OCI-LY7 (cell line): ENCODE measurements at regions not wholly inside any gene's neighbourhood (a gene's known extent, or its start where the extent isn't known, plus 50 kb on each side); places are given as distances from the start of the nearest gene placed in this dataset.

Source experiments
- BruUV-seq: library from RNA; stranded (reverse); fragments of 400-500 nt; replicated peaks from 2 replicates; lab custom pipeline; 2021; lab: Mats Ljungman, UMichigan
- CTCF ChIA-PET: fragments of 300-600 bp; sonication (Branson Sonifier 250); formaldehyde crosslinking; loops from one replicate; lab custom pipeline; 2022; ENCODE audit warnings: antibody characterized with exemption; ENCODE audit not compliant: unreplicated experiment; lab: Charles Lee
- POLR2A ChIA-PET: fragments of 300-600 bp; sonication (Branson Sonifier 250); formaldehyde crosslinking; loops from one replicate; lab custom pipeline; 2022; ENCODE audit warnings: antibody characterized with exemption; lab: Charles Lee
- DNase-seq: peaks from one replicate; pipeline ENCODE4 v3.0.0-alpha.2; 2015; ENCODE audit warnings: low spot score
- H2AFZ ChIP-seq: fragments of 200-600 bp; sonication (generic), shearing (Covaris generic); 2 replicates; pipeline ENCODE4 v1.6.1; 2014; ENCODE audit warnings: mild to moderate bottlenecking, antibody characterized with exemption, low read length, moderate library complexity
- H3K27ac ChIP-seq: fragments of 200-600 bp; sonication (generic); 2 replicates; pipeline ENCODE4 v1.5.1; 2014; ENCODE audit warnings: mixed run types, low read depth, mild to moderate bottlenecking, moderate library complexity, low read length, inconsistent platforms; ENCODE audit not compliant: poor library complexity, severe bottlenecking
- H3K36me3 ChIP-seq: fragments of 200-600 bp; sonication (generic); 2 replicates; pipeline ENCODE4 v1.6.1; 2014; ENCODE audit warnings: mild to moderate bottlenecking, antibody characterized with exemption, low read length, moderate library complexity, mixed read lengths; ENCODE audit not compliant: insufficient read depth
- H3K4me1 ChIP-seq: fragments of 200-600 bp; sonication (generic); 2 replicates; pipeline ENCODE4 v1.5.1; 2014; ENCODE audit warnings: mild to moderate bottlenecking, low read length; ENCODE audit not compliant: insufficient read depth, poor library complexity, severe bottlenecking
- H3K4me2 ChIP-seq: fragments of 200-600 bp; sonication (generic); 2 replicates; pipeline ENCODE4 v1.6.1; 2014; ENCODE audit warnings: mild to moderate bottlenecking, low read length
- H3K4me3 ChIP-seq: fragments of 200-600 bp; sonication (generic); 2 replicates; pipeline ENCODE4 v1.5.1; 2014; ENCODE audit warnings: mild to moderate bottlenecking, low read depth, low read length; ENCODE audit not compliant: poor library complexity, severe bottlenecking
- H3K79me2 ChIP-seq: fragments of 200-600 bp; sonication (generic); 2 replicates; pipeline ENCODE4 v1.6.1; 2016; ENCODE audit warnings: low read depth, mild to moderate bottlenecking, low read length, moderate library complexity, mixed read lengths; ENCODE audit not compliant: insufficient read depth
- H3K9me2 ChIP-seq: fragments of 200-600 bp; sonication (generic); 2 replicates; pipeline ENCODE4 v1.6.1; 2016; ENCODE audit warnings: mild to moderate bottlenecking, low read length, mixed read lengths; ENCODE audit not compliant: insufficient read depth
- H3K9me3 ChIP-seq: fragments of 200-600 bp; sonication (generic); 2 replicates; pipeline ENCODE4 v1.6.1; 2014; ENCODE audit warnings: mild to moderate bottlenecking, mixed run types, low read length, mixed read lengths
- H4K20me1 ChIP-seq: fragments of 200-600 bp; sonication (generic); 2 replicates; pipeline ENCODE4 v1.6.1; 2014; ENCODE audit warnings: mild to moderate bottlenecking, antibody characterized with exemption, low read length, moderate library complexity, mixed read lengths; ENCODE audit not compliant: insufficient read depth
- CTCF ChIP-seq: fragments of 200-600 bp; sonication (generic); conservative IDR thresholded peaks from 2 replicates; pipeline ENCODE4 v1.5.1; 2014; ENCODE audit warnings: mild to moderate bottlenecking, antibody characterized with exemption, low read length, moderate library complexity, mixed read lengths
- EZH2phosphoT487 ChIP-seq: fragments of 200-600 bp; sonication (generic); IDR thresholded peaks from 2 replicates; pipeline ENCODE4 v1.6.1; 2018; ENCODE audit warnings: low read depth, borderline replicate concordance, mild to moderate bottlenecking, mixed run types, antibody characterized with exemption, low read length, moderate library complexity, mixed read lengths
- intact Hi-C: fragments of 100-400 bp; cut with micrococcal nuclease; formaldehyde crosslinking; loops from one replicate; pipeline ENCODE4 v1.10.0; 2022; ENCODE audit not compliant: unreplicated experiment

- intact Hi-C loops, result no loop called here
- no peaks in the 10 kb centered on the region for H3K4me1 ChIP-seq
- no TSS peak for BruUV-seq
Observed at GRCh38 chr9:102845827-102846371, 149.2 kb upstream of the CYLC2 start.

GRCh38 chr9:102844716-102845115 lies 150.4 kb upstream of the CYLC2 start:
- BruUV-seq, result no TSS peak
- CTCF ChIA-PET, result no interaction called here
- Histone ChIP-seq H2AFZ (no peak overlapping the region), H3K36me3 (no peaks in the 10 kb centered on the region), H3K9me2 (no peaks in the 10 kb centered on the region), H3K4me2 (no peak overlapping the region), H3K4me3 (no peak overlapping the region), H3K79me2 (no peaks in the 10 kb centered on the region), H3K27ac (no peak overlapping the region), H4K20me1 (no peaks in the 10 kb centered on the region), H3K4me1 (no peaks in the 10 kb centered on the region), H3K9me3 (no peaks in the 10 kb centered on the region)
- intact Hi-C loops, result no loop called here
- TF ChIP-seq EZH2phosphoT487 (no peak), CTCF (no peak)
- POLR2A ChIA-PET, result no interaction called here
- DNase-seq, result no peak

More at GRCh38 chr9:102845827-102846371, 149.2 kb upstream of the CYLC2 start:
- Histone ChIP-seq H3K27ac (no peak overlapping the region), H2AFZ (no peak overlapping the region), H4K20me1 (no peaks in the 10 kb centered on the region), H3K4me3 (no peak overlapping the region), H3K9me3 (no peaks in the 10 kb centered on the region), H3K36me3 (no peaks in the 10 kb centered on the region), H3K9me2 (no peaks in the 10 kb centered on the region), H3K4me2 (no peak overlapping the region), H3K79me2 (no peaks in the 10 kb centered on the region)
- TF ChIP-seq EZH2phosphoT487, result no peak
- TF ChIP-seq CTCF, result no peak
- DNase-seq, result no peak
- POLR2A ChIA-PET, result no interaction called here
- CTCF ChIA-PET, result no interaction called here

- DNase-seq, result no peak
- Histone ChIP-seq H3K4me1 (no peaks in the 10 kb centered on the region), H3K4me3 (no peak overlapping the region), H3K27ac (no peak overlapping the region), H2AFZ (no peak overlapping the region), H3K9me2 (no peaks in the 10 kb centered on the region), H4K20me1 (no peaks in the 10 kb centered on the region), H3K9me3 (no peaks in the 10 kb centered on the region), H3K4me2 (no peak overlapping the region), H3K36me3 (no peaks in the 10 kb centered on the region), H3K79me2 (no peaks in the 10 kb centered on the region)
- no peak for TF ChIP-seq CTCF
- no TSS peak for BruUV-seq
- POLR2A ChIA-PET, result no interaction called here
- CTCF ChIA-PET, result no interaction called here
- intact Hi-C loops, result no loop called here
Observed at GRCh38 chr9:102842423-102842822, 152.7 kb upstream of the CYLC2 start.
